VCaP (cell line): ENCODE measurements at regions not wholly inside any gene's neighbourhood (a gene's known extent, or its start where the extent isn't known, plus 50 kb on each side); places are given as distances from the start of the nearest gene placed in this dataset.

Experiments used
- H3K27ac ChIP-seq: fragments of 450-650 bp; 2 replicates; pipeline ENCODE4 v1.5.1; 2017
- CTCF ChIP-seq: fragments of 450-650 bp; conservative IDR thresholded peaks from 2 replicates; pipeline ENCODE4 v1.5.1; 2017; ENCODE audit warnings: mild to moderate bottlenecking, moderate library complexity

GRCh38 chr16:86683441-86684194 lies 105.3 kb downstream of the FOXL1 start:
- H3K27ac ChIP-seq: no peak overlapping the region
- no peak for TF ChIP-seq CTCF

GRCh38 chr16:86685076-86685475 lies 106.7 kb downstream of the FOXL1 start:
- H3K27ac ChIP-seq: no peak overlapping the region
- TF ChIP-seq CTCF: no peak

- no peak for TF ChIP-seq CTCF
- H3K27ac ChIP-seq: no peak overlapping the region
These were observed 112.6 kb downstream of the FOXL1 start for GRCh38 chr16:86690970-86691369.

GRCh38 chr16:86692426-86692825 lies 114.1 kb downstream of the FOXL1 start:
- TF ChIP-seq CTCF: no peak

GRCh38 chr16:86693033-86693432 lies 114.7 kb downstream of the FOXL1 start:
- H3K27ac ChIP-seq: no peak overlapping the region
- no peak for TF ChIP-seq CTCF

More at GRCh38 chr16:86692426-86692825, 114.1 kb downstream of the FOXL1 start:
- no peak overlapping the region for H3K27ac ChIP-seq

DNA sequence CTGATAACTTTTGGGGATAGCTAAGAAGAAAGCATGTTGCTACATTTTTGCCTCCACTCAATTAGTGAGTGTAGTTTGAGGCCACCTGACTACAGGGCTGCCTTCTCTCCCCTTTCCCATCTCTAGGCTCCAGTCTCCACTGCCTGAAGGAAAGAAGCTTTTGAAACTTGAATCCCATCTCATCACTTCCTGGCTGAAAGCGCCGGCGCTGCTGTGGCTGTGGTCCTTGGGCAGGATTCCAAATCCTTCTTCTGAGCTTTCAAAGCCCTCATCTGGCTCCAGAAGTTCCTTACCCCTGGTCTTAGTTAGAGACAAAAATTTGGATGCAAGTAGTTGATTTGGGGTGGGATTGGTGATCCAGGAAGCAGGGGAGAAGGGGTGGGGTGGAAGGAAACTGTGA lies 119.4 kb downstream of the FOXL1 start:
- no peak overlapping the region for H3K27ac ChIP-seq
- TF ChIP-seq CTCF: no peak

DNA sequence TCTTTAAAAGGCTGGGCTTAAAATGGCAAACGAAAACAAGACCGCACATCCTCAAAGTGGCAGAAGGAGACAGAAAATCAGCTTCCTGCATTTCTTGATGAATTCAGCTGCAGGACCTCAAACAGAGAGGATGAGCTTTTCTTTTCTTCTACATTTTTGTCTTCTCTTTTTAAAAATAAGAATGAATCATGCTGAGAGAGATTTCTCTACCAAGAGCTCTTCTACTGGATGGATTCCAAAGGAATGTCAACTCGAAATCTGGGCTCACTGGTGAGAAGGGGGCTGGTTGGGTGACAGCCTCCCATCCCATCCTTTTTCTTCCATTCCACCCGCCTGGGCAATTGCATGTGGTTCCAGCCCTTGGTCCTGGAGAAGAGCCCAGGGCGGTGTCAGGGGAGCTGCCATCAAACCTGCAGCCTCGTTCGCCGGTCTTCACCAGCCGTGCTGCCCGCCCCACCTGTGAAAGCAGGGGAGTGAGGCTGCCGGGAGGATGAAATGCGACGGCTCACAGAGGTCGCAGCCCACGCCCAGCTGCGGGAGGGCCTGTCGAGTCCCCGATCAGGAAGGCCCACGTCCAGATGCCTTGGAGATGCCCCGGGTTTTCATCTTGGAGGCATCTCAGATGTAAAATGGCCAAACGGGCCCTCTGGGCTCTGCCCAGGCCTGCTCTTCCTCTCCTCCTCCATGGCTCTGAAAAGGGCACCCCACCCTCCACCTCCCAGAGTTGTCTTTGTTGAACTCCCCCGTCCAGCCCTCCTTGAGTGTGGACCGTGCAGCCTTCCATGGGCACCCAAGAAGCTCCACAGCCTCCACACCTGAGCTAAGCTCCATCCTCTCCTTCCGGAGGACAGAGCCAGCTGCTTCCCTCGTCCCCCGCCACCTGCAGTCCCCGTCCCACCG lies 121.9 kb downstream of the FOXL1 start:
- TF ChIP-seq CTCF: no peak

More for the DNA sequence above, 121.9 kb downstream of the FOXL1 start:
- no peak overlapping the region for H3K27ac ChIP-seq
